ENCODE measurements at regions not wholly inside any gene's neighbourhood (a gene's known extent, or its start where the extent isn't known, plus 50 kb on each side); places are given as distances from the start of the nearest gene placed in this dataset.

DNA sequence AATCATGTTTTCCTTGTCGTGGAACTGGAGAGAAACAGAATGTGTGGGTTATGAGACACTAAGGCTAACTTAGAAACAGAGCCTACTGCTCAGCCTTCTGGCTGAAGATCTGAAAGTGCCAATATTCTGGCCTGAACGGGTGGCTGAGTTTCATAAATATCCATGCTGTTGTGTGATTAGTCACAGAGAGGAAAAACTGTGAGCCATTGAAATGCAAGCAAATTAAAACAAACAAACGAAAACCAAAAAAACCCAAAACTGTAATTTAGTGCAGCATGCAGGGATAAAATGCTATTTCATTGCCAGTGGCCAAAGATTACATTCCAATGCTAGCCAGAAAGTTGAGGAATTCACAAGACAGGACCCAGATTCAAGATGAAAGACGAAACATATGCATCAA, 315.1 kb downstream of the UBE3D start:
- Histone ChIP-seq H3K4me3 (no peak overlapping the region), H3K4me1 (no peaks in the 10 kb centered on the region), H3K36me3 (no peaks in the 10 kb centered on the region), H3K9me3 (no peaks in the 10 kb centered on the region), H3K27ac (no peak overlapping the region), H3K27me3 (no peaks in the 10 kb centered on the region)
- DNase-seq (no peak), ATAC-seq (no peak)
- intact Hi-C loops (cut with DNase I) = no loop called here
- WGBS (ENCODE audit: insufficient coverage, low coverage, low lambda C conversion rate, missing lambda C conversion rate) = 33% methylated on average over 4 of the region's 4 CpGs
- TF ChIP-seq POLR2A (IDR thresholded peaks at IDR 0.05) = no peak
- TF ChIP-seq, protein P1, sequence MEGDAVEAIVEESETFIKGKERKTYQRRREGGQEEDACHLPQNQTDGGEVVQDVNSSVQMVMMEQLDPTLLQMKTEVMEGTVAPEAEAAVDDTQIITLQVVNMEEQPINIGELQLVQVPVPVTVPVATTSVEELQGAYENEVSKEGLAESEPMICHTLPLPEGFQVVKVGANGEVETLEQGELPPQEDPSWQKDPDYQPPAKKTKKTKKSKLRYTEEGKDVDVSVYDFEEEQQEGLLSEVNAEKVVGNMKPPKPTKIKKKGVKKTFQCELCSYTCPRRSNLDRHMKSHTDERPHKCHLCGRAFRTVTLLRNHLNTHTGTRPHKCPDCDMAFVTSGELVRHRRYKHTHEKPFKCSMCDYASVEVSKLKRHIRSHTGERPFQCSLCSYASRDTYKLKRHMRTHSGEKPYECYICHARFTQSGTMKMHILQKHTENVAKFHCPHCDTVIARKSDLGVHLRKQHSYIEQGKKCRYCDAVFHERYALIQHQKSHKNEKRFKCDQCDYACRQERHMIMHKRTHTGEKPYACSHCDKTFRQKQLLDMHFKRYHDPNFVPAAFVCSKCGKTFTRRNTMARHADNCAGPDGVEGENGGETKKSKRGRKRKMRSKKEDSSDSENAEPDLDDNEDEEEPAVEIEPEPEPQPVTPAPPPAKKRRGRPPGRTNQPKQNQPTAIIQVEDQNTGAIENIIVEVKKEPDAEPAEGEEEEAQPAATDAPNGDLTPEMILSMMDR (IDR thresholded peaks at IDR 0.05) = no peak

GRCh38 chr6:82751718-82752117, 313.9 kb downstream of the UBE3D start:
- H3K36me3 ChIP-seq = no peaks in the 10 kb centered on the region
- no peak overlapping the region for H3K27ac ChIP-seq
- intact Hi-C loops (cut with DNase I) = no loop called here
- no peaks in the 10 kb centered on the region for H3K9me3 ChIP-seq
- no peak for TF ChIP-seq POLR2A (IDR thresholded peaks at IDR 0.05)
- TF ChIP-seq, protein P1 (IDR thresholded peaks at IDR 0.05) = no peak
- ATAC-seq (no peak), DNase-seq (no peak)
- H3K4me1 ChIP-seq = no peaks in the 10 kb centered on the region
- H3K27me3 ChIP-seq = no peaks in the 10 kb centered on the region
- H3K4me3 ChIP-seq = no peak overlapping the region

DNA sequence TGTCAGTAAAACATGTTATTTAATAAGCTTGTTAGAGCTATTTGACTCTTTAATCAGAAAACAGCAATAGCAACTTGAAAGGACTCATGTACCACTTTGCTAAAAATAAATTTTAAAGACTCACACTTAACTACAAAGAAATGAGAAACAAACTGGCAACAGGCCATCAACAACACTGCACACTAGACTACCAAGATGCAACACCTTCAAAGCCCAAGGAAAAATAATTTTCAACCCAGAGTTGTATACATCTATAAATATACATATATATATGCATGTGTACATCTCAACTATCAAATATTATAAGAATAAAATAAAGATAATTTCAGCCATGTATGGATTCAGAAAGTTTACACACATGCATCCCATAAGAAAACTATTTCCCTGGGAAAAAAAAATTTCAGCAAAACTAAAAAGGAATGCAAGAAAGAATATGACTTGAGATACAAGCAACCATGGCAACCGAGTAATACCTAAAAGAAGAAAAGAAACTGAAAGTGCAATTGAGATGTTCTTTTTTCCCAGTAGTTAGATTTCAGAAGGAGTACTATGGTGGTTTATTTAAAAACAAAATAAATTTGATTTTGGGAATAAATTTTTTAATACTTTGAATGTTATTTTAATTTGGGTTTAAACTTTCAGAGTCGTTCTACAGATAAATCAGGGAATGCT, 303.8 kb downstream of the UBE3D start:
- intact Hi-C loops (cut with DNase I) = no loop called here
- no peaks in the 10 kb centered on the region for H3K27me3 ChIP-seq
- no peaks in the 10 kb centered on the region for H3K36me3 ChIP-seq
- ATAC-seq (no peak), DNase-seq (no peak)
- no peak overlapping the region for H3K27ac ChIP-seq
- H3K9me3 ChIP-seq = no peaks in the 10 kb centered on the region
- WGBS (ENCODE audit: insufficient coverage, low coverage, low lambda C conversion rate, missing lambda C conversion rate) = 39% methylated on average over 2 of the region's 2 CpGs
- no peaks in the 10 kb centered on the region for H3K4me1 ChIP-seq
- H3K4me3 ChIP-seq = no peak overlapping the region
- TF ChIP-seq POLR2A (IDR thresholded peaks at IDR 0.05) = no peak
- TF ChIP-seq, protein P1 (IDR thresholded peaks at IDR 0.05) = no peak

DNA sequence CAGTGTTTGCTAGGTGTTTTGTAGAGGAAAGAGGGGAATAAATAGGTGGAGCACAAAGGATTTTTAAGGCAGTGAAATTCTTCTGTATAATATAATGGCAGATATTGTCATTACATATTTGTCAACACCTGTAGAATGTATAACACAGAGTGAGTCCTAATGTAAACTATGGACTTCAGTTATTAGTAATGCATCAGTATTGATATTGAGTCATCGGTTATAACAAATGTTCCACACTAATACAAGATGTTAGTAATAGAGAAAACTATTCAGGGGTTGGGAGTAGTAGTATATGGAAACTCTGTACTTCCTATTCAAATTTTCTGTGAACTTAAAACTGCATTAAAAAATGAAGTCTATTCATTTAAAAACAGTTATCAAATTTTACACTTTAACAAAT, 299.2 kb downstream of the UBE3D start:
- 82% methylated on average over 1 of the region's 1 CpG for WGBS (ENCODE audit: insufficient coverage, low coverage, low lambda C conversion rate, missing lambda C conversion rate)

More for the DNA sequence above, 299.2 kb downstream of the UBE3D start:
- H3K4me3 ChIP-seq = no peak overlapping the region
- H3K9me3 ChIP-seq = no peaks in the 10 kb centered on the region
- intact Hi-C loops (cut with DNase I) = no loop called here
- no peaks in the 10 kb centered on the region for H3K36me3 ChIP-seq
- TF ChIP-seq POLR2A (IDR thresholded peaks at IDR 0.05) = no peak
- TF ChIP-seq, protein P1 (IDR thresholded peaks at IDR 0.05) = no peak
- DNase-seq (no peak), ATAC-seq (no peak)
- H3K27me3 ChIP-seq = no peaks in the 10 kb centered on the region
- no peak overlapping the region for H3K27ac ChIP-seq
- H3K4me1 ChIP-seq = no peaks in the 10 kb centered on the region

All from right lobe of liver (tissue), 6 donors.